HEK293T (cell line): ENCODE measurements at regions not wholly inside any gene's neighbourhood (a gene's known extent, or its start where the extent isn't known, plus 50 kb on each side); places are given as distances from the start of the nearest gene placed in this dataset.

Experiments
- CTCF ChIA-PET: fragments of 350-600 bp; formaldehyde crosslinking; extraction: SDS; loops from one replicate; lab custom pipeline; 2021; ENCODE audit warnings: antibody characterized with exemption, inconsistent platforms; lab: Yijun Ruan, JAX
- POLR2A ChIA-PET: fragments of 350-600 bp; formaldehyde crosslinking; extraction: SDS; loops from one replicate; lab custom pipeline; 2020; ENCODE audit warnings: antibody characterized with exemption, inconsistent platforms; lab: Yijun Ruan, JAX
- DNase-seq: peaks from one replicate; pipeline ENCODE4 v3.0.0; 2012; ENCODE audit warnings: mixed read lengths; ENCODE audit errors: extremely low spot score
- ARNT ChIP-seq: fragments of 450-650 bp; IDR thresholded peaks from 2 replicates; pipeline ENCODE4 v1.6.1; 2017; ENCODE audit warnings: mild to moderate bottlenecking
- BHLHE40 ChIP-seq: fragments of 450-650 bp; IDR thresholded peaks from 2 replicates; pipeline ENCODE4 v1.6.1; 2016; ENCODE audit warnings: mild to moderate bottlenecking, moderate library complexity, borderline replicate concordance
- CTBP1 ChIP-seq: fragments of 450-650 bp; IDR thresholded peaks from 2 replicates; pipeline ENCODE4 v1.6.1; 2016; ENCODE audit warnings: borderline replicate concordance
- ELF4 ChIP-seq: fragments of 450-650 bp; IDR thresholded peaks from 2 replicates; pipeline ENCODE4 v1.6.1; 2017; ENCODE audit warnings: antibody characterized with exemption
- FOXA1 ChIP-seq: fragments of 450-650 bp; IDR thresholded peaks from 2 replicates; pipeline ENCODE4 v1.6.1; 2016; ENCODE audit warnings: mild to moderate bottlenecking
- FOXK2 ChIP-seq: fragments of 450-650 bp; IDR thresholded peaks from 2 replicates; pipeline ENCODE4 v1.6.1; 2016; ENCODE audit warnings: mild to moderate bottlenecking
- FOXM1 ChIP-seq: fragments of 450-650 bp; IDR thresholded peaks from 2 replicates; pipeline ENCODE4 v1.6.1; 2017; ENCODE audit warnings: mild to moderate bottlenecking, borderline replicate concordance
- HDGF ChIP-seq: fragments of 450-650 bp; IDR thresholded peaks from 2 replicates; pipeline ENCODE4 v1.6.1; 2017; ENCODE audit warnings: antibody characterized with exemption, borderline replicate concordance
- L3MBTL2 ChIP-seq: fragments of 450-650 bp; conservative IDR thresholded peaks from 2 replicates; pipeline ENCODE4 v1.6.1; 2016; ENCODE audit warnings: mild to moderate bottlenecking
- LEF1 ChIP-seq: fragments of 450-650 bp; IDR thresholded peaks from 2 replicates; pipeline ENCODE4 v1.6.1; 2017; ENCODE audit warnings: mild to moderate bottlenecking, borderline replicate concordance
- NFRKB ChIP-seq: fragments of 450-650 bp; IDR thresholded peaks from 2 replicates; pipeline ENCODE4 v1.6.1; 2016; ENCODE audit warnings: mild to moderate bottlenecking, moderate library complexity
- SP1 ChIP-seq: fragments of 450-650 bp; IDR thresholded peaks from 2 replicates; pipeline ENCODE4 v1.6.1; 2017
- SUZ12 ChIP-seq: fragments of 450-650 bp; IDR thresholded peaks from 2 replicates; pipeline ENCODE4 v1.6.1; 2016; ENCODE audit warnings: mild to moderate bottlenecking
- TARDBP ChIP-seq: fragments of 450-650 bp; IDR thresholded peaks from 2 replicates; pipeline ENCODE4 v1.6.1; 2016
- ZNF384 ChIP-seq: fragments of 450-650 bp; IDR thresholded peaks from 2 replicates; pipeline ENCODE4 v1.6.1; 2016
- TF ChIP-seq, protein P1 (sequence below): fragments of 450-650 bp; IDR thresholded peaks from 2 replicates; pipeline ENCODE4 v1.6.1; 2016

DNA sequence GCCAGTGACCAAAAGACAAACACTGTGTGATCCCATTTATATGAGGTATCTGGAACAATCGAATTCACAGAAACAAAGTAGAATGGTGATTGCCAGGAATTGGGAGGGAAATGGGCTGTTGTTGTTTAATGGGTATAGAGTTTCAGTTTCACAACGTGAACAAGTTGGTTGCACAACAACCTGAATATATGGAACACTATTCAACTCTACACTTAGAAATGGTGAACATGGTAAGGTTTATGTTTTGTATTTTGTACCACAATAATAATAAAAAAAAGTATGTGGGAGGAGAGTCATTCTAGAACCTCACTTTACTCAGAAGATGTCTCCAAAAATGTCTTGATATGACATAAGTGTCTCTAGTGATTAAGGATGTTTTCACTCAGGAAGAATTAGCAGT is 85.2 kb upstream of the SGCE start:
- ChIA-PET CTCF (no interaction called here), POLR2A (no interaction called here)
- DNase-seq: no peak
- no peak for TF ChIP-seq CTBP1
- no peak for TF ChIP-seq HDGF
- no peak for TF ChIP-seq SP1
- TF ChIP-seq FOXA1: no peak
- TF ChIP-seq L3MBTL2: no peak

DNA sequence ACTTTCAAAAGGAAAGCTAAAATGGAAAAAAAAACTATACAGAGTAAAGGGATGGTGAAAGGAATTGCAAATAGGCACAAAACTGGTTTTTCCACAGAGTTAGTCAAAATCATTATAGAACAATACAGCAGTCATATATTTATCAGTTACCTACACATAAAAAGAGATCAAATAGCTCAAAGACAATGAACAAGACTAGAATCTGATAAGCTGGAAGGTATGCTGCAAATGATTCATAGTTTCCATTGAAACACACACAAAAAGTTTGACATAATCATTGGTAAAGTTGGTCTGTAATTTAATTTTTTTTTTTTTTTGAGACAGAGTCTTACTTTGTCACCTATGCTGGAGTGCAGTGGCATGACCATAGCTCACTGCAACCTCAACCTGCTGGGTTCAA is 92.4 kb upstream of the SGCE start:
- ChIA-PET CTCF (no interaction called here), POLR2A (no interaction called here)
- DNase-seq: no peak
- TF ChIP-seq ELF4 (no peak), SUZ12 (no peak), ARNT (no peak), CTBP1 (no peak), BHLHE40 (no peak), L3MBTL2 (no peak), TARDBP (no peak), FOXM1 (no peak), SP1 (no peak), ZNF384 (no peak), FOXA1 (no peak), LEF1 (no peak), HDGF (no peak), NFRKB (no peak)

DNA sequence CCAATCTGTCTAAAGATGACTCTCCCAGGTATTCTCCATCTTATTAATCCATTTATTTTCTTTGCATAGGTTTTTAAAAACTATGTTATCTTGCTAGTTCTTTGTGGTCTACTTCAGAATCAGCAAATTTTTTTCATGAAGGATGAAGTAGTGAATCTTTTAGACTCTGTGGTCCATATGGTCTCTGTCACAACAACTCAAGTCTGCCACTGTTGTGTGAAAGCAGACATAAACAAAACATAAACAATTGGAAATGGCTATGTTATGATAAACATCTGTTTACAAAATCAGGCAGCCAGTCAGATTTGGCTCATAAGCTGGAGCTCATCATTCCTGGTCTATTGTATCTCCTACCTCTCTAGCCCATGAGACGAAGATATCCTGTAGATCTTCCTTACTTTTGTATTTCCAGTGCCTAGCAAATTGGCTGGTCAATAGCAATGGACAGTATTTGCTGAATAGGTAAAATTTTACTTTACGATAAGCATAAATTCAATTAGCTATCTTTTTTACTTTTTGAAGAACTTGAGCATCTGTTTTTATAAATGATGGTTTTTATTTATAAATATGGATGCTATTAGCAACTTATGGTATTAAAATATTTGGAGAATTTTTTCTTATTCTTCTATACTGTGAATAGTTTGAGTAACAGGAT is 104.6 kb upstream of the SGCE start:
- DNase-seq: no peak
- TF ChIP-seq ELF4 (no peak), CTBP1 (no peak), BHLHE40 (no peak), SP1 (no peak), FOXK2 (no peak), SUZ12 (no peak), ZNF384 (no peak), ARNT (no peak), HDGF (no peak), FOXM1 (no peak), FOXA1 (no peak), NFRKB (no peak)
- TF ChIP-seq, protein P1, sequence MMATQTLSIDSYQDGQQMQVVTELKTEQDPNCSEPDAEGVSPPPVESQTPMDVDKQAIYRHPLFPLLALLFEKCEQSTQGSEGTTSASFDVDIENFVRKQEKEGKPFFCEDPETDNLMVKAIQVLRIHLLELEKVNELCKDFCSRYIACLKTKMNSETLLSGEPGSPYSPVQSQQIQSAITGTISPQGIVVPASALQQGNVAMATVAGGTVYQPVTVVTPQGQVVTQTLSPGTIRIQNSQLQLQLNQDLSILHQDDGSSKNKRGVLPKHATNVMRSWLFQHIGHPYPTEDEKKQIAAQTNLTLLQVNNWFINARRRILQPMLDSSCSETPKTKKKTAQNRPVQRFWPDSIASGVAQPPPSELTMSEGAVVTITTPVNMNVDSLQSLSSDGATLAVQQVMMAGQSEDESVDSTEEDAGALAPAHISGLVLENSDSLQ: no peak
- ChIA-PET POLR2A (no interaction called here), CTCF (no interaction called here)

DNA sequence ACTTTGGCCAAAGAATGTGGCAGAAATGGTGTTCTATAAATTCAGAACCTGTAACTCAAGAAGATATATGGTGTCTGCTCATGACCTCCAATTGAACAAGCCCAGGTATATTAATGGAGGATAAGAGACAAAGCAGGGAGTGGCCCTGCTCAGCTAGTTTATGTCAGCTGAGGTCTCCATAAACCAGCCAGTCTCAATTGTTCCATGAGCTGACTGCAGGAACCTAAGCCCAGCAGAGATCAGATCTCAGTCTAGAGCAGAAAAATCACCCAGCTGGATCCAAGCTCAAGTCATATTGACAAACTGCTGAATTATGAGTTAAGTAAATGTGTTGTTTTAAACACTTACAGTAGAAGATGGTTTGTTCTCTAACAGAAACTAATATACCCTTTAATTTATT is 105.5 kb upstream of the SGCE start:
- TF ChIP-seq SP1 (no peak), LEF1 (no peak)
- DNase-seq: no peak
- ChIA-PET CTCF (no interaction called here), POLR2A (no interaction called here)

DNA sequence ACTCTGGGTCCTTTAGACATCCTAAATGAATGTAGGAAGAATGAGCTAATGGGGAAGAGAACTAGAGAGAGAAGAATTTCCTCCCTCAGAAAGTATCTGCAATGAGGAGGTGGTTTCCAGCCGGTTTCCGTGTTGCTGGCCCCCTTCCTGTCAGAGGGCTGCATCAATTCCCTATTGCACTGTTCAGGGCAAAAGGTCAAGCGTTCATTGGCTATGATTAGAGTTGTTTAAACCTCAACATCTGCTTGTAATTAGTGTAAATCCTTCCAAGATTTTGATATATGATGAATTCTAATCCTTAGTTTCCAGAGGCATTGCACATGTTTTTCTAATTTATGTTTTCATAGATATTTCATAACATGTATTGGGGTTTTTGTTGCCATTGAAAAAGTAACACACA is 107.3 kb upstream of the SGCE start:
- CTCF ChIA-PET: no interaction called here

DNA sequence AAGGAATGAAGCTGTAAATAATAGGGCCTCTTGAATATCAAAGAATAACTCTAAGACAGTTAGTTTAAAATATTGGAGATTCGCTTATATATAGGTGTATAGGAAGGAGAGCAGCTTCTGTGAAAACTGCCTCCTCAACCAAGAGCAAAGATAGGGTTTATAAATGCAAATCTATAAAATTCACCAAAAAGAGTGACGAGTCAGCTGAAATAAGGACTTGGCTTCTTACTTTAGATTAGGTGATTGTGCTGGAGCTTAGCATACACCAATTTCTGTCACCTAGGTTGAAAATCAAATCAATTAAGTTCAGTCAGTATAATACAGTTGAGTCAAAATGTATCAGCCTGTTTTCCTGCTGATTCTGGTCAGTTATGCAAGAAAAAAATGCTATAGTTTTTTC is 113.8 kb upstream of the SGCE start:
- POLR2A ChIA-PET: no interaction called here
- TF ChIP-seq TARDBP (no peak), CTBP1 (no peak), BHLHE40 (no peak), FOXK2 (no peak), SP1 (no peak), HDGF (no peak), FOXM1 (no peak), SUZ12 (no peak), FOXA1 (no peak)
- TF ChIP-seq, protein P1: no peak
- CTCF ChIA-PET: no interaction called here
- DNase-seq: no peak

More for the DNA sequence above, 107.3 kb upstream of the SGCE start:
- no peak for DNase-seq
- POLR2A ChIA-PET: no interaction called here
- TF ChIP-seq FOXA1 (no peak), FOXK2 (no peak), LEF1 (no peak), HDGF (no peak), SP1 (no peak), ZNF384 (no peak), BHLHE40 (no peak), L3MBTL2 (no peak), NFRKB (no peak), CTBP1 (no peak), FOXM1 (no peak), SUZ12 (no peak), ARNT (no peak), ELF4 (no peak), TARDBP (no peak)
- TF ChIP-seq, protein P1: no peak
